GM21723 (cell line): ENCODE measurements at regions not wholly inside any gene's neighbourhood (a gene's known extent, or its start where the extent isn't known, plus 50 kb on each side); places are given as distances from the start of the nearest gene placed in this dataset.

ENCODE experiments used
- ATAC-seq: cut with Tn5 transposase; IDR thresholded peaks from one replicate; pipeline ENCODE4 v1.9.1; 2021; ENCODE audit warnings: mild to moderate bottlenecking, moderate library complexity; ENCODE audit not compliant: unreplicated experiment

DNA sequence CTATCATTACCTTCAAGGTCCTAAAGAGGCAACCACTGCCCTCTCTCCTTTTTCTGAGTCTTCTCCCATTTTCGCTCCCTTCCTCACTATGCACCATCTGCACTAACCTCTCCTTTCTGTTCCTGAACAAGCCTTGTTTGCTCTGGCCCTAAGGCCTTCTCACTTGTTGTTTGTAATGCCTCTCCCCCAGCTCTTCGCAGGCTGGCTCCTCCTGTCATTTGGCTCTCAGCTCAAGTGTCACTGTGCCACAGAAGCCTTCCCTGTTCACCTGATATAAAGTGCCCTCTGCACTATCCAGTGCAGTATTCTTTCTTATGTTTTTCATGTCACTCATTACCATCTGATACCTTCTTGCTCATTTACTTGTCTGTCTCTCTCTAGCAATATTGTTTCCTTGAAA lies 303.7 kb downstream of the KCNN2 start:
- no peak for ATAC-seq

DNA sequence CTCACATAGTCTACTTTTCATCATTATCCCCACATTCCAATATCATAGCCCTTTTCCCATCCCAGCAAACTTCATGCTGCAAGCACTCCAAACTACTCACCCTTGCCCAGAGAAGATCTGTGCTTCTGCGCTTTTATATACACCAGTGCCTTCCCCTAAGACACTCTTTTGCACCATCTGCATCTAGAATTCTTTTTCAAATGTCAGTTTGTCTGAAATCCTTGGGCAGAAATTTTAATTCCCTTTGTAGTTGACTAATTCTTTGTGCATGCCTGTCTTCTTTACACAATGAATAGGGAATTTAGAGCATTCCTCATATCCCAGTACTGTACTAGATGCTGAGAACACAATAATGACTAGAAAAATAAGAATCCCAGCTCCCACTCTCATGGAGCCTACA lies 298.9 kb downstream of the KCNN2 start:
- ATAC-seq: no peak

DNA sequence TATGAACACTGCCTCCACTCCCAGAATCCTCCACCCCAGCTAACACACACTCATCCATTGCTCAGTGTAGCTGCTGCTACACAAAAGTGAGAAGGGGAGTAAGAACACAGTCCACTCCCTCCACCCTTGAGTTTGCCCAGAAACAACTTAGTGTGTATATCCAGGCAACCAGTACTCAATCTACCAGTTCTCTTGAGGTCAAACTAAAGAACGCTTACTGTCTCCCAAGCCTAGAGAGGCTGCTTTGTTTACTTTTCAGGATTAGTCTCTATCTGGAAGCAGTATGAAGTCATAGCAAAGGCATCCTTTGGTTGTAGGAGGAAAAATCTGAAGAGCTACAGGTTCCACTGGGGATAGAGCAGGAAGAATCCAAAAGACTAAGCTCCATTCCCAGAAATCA lies 296.3 kb downstream of the KCNN2 start:
- ATAC-seq: no peak

DNA sequence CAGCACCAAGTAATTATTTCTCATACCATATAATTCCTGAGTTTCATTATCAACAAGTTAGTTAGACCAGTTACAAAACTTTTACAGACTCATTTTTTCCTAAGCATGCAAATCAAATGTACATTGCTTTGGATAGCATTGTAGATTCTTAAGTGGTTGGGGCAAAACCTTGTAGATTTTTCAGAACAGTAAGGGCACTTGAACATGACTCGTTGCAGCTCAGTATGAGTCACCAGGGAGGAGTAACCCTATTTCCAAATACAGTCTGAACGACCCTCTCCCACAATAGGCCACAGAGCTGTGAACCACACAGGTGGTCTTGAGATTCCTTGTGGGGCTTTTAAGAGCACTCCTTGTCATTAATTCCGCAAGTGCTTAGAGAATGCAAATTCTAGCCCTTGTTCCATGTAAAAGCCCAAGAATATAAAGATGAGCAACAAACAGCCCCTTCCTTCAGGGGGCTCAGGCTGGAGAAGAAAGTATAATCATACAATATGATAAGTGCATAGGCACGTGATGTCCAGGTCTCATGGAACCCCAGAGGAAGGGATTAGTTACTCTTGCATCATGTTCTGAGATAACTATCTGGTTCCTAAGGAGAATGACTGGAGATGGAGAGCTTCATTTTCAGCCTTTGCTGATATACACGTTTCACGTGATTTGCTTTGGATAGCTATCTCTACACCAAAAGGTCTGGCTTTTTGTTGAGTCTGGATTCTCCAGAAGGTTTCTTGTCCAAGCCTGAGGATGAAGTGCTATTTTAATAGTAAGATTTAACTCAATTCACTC lies 295.7 kb downstream of the KCNN2 start:
- no peak for ATAC-seq

DNA sequence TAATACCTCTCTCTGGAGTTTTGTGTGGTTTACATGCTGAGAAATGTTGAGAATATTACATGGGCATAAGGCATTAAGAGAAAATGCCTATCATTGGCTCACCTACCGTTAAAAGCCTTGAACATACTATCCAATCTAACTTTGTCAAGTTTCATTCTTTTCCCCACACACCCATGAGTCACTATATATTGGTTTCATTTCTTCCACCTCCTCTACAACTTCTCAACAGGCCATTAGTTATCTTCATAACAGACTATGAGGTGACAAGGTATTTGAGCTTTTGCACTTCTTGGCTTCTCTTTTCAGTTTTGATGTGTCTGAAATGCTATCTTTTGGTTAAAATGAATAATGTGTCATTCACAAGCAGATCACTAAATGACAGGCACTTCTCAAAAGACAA lies 288.0 kb downstream of the KCNN2 start:
- ATAC-seq: no peak

DNA sequence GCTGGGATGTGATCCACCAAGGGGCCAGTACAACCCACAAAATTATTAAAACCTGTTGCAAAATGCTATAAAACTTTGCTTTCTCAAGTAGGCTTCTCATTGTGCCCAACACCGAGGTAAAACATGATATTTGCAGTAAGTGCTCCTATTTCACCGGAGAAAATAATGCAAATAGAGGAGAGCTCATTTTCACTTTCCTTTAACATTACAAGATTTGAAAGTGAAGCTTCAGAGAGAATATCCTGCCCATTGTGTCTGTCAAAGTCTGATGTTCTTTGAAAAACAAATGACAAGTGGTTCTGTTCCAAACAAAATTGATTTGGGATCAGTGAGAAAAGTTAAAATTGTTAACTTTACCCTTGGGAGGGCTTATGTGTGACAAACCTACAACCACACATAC lies 287.1 kb downstream of the KCNN2 start:
- ATAC-seq: no peak

DNA sequence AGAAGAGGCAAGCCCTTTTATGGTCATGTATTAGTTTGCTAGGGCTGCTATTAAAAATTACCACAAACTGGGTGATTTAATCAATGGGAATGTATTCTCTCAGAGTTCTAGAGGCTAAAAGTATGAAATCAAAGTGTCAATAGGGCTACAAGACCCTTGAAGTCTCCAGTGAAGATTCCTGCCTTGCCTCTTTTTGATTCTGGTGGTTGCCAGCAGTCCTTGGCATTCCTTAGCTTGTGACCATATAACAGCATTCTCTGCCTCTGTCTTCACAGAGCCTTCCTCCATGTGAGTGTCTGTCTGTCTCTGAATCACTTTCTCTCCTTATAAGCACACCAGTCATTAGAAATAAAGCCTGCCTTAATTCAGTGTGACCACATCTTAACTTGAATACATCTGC lies 282.7 kb downstream of the KCNN2 start:
- ATAC-seq: no peak

DNA sequence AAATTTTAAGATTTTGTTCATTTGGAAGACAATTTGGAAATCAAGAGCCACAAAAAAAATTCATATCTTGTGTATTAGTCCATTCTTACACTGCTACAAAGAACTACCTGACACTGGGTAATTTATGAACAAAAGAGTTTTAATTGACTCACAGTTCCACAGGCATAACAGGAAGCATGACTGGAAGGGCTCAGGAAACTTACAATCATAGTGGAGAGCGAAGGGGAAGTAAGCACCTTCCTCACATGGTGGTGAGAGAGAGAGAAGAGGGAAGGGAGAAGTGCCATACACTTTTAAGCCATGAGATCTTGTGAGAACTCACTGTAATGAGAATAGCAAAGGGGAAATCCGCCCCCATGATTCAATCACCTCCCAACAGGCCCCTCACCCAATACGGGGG lies 274.4 kb downstream of the KCNN2 start:
- ATAC-seq: no peak

DNA sequence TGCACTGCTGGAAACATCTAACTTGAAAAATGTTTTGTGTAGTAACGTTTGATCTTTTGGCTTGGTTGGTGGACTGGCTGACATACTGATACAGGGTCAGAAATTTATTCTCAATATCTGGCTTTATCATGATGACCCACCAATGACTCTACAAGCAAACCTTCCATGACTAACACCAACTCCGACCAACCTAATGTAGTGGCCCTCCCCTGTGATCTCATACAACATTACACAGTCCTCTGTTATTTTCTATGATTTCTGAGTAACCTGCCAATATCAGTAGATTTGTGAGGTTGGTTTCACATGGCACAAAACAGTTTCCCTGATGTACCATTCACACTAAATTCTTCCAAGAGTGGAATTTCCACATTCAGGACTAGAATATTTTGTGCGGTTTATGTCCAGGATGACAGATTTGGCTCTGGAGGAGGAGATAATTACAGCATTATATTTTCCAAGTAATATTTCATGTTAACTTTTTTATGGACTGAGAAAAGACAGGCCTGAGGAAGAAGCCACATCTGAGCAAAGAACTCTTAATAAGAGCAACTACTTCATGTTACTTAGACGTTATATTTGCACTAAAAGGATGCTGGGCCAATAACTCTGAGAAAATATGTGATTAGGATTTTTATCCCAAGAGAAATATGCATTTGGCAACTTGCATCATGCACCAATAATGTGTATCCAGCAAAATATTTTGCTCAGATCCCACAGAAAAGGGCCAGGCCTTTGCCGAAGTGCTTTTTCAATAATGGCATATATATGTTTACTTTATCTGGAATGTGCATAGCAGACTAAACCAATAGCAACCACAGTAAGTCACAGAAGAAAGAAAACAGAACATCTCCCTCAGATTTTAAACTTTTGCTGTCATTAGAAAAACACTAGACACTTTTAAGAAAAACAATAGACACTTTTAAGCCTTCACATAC lies 273.4 kb downstream of the KCNN2 start:
- ATAC-seq: no peak

DNA sequence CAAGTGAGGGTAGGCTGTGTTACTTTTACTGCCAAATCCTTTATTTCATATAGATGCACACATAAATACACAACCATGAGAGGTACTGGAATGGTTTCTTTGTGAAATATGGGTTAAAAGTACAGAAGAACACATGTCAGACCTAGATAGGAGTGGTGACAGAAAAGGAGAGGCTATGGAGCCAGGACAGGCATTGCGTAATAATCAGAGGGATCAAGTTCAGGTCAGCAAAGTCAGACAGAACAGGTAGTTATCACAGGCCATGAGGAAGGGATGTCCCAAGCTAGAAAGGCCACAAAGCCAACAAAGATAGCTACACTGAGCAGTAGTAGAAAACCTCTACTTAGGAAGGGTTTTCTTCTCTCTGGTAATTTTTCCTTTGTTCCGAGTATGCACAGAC lies 272.6 kb downstream of the KCNN2 start:
- ATAC-seq: no peak

DNA sequence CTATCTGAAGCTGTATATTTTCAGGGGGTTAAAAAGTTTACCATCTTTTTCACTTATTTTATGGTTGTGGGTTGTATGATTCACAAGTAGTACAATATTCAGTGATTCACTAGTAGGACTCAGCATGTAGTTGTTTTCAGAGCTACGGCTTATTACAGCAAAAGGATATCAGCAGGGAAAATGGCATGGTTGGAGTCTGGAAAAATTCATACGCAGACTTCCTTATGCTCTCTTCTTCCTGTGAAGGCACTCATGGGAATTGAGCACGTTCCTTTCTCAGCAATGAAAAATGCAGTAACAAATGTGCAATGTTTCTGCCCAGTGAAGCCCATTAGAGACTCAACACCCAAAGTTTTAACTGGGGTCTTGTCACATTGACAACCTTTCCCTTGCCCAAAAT lies 250.5 kb downstream of the KCNN2 start:
- no peak for ATAC-seq

DNA sequence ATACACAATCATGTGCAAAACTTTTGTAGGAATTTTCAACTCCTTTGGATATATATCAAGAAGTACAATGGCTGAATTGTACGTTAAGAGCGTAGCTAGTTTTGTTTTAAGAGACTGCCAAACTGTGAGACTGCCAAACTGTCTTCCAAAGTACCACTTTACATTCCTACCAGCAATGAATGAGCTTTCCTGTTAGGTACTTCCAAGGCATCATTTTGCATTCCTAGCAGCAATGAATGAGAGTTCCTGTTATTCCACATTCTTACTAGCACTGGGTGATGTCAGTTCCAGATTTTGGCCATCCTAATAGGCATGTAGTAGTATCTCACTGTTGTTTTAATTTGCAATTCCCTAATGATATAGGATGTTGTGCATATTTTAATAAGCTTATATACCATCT lies 219.3 kb downstream of the KCNN2 start:
- no peak for ATAC-seq

DNA sequence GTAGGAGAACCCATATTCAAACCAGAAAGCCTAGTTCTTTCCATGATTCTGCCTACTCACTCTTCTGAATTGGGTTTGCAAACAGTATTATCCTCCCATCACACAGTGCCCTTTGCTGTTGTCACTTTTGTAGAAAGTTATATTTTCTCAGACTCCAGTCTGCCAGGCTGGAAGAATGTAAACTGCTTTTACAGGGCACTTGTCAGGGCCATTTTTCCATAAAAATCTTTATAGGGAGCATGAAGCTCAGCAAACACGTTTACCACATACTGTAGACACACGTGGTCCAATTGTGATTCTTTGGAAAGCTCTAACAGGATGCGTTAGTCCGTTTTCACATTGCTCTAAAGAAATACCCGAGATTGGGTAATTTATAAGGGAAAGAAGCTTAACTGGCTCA lies 204.0 kb downstream of the KCNN2 start:
- ATAC-seq: no peak

DNA sequence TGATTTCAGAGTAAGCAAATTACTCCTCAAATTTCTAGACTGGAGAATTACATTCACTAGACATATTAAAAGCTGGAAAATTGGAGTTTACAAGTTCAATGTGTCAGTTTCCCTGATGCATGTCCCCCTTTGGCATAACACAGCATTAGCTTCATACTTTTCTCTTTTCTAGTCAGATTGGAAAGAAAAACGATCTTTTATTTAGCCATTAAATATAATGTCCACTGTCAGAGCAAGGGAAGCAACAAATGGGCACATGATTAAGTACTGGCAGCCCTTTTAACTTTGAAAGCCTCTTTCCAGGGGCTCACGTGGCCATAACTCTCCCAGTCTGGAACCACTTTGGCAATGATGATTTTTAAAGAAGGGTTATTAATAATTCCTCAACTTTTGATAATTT lies 203.3 kb downstream of the KCNN2 start:
- no peak for ATAC-seq

DNA sequence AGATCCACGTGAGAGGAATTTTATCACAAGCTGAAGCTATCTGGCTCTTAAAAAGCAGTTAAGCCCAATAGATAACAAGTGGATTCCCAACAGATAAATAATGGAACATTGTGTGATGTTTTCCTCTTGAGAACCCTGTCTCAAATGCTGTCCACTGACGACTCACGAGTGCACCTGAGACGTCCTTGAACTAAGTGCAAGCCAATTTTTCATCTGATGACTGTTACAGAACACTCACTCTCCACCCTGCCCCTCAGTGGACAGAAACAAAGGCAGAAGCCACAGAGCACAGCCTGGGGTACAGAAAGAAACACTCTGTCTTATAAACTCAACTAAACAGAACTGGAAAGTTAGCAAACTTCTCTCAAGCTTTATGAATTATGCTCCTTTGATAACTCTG lies 199.5 kb downstream of the KCNN2 start:
- ATAC-seq: no peak
